ENCODE measurements at regions not wholly inside any gene's neighbourhood (a gene's known extent, or its start where the extent isn't known, plus 50 kb on each side); places are given as distances from the start of the nearest gene placed in this dataset.

- no peak for TF ChIP-seq POLR2A (IDR thresholded peaks at IDR 0.05)
- no peak for TF ChIP-seq CTCF (IDR thresholded peaks at IDR 0.05)
Measured at GRCh38 chr12:94080341-94081009, 67.9 kb upstream of the PLXNC1 start.
